ENCODE measurements at regions not wholly inside any gene's neighbourhood (a gene's known extent, or its start where the extent isn't known, plus 50 kb on each side); places are given as distances from the start of the nearest gene placed in this dataset.

DNA sequence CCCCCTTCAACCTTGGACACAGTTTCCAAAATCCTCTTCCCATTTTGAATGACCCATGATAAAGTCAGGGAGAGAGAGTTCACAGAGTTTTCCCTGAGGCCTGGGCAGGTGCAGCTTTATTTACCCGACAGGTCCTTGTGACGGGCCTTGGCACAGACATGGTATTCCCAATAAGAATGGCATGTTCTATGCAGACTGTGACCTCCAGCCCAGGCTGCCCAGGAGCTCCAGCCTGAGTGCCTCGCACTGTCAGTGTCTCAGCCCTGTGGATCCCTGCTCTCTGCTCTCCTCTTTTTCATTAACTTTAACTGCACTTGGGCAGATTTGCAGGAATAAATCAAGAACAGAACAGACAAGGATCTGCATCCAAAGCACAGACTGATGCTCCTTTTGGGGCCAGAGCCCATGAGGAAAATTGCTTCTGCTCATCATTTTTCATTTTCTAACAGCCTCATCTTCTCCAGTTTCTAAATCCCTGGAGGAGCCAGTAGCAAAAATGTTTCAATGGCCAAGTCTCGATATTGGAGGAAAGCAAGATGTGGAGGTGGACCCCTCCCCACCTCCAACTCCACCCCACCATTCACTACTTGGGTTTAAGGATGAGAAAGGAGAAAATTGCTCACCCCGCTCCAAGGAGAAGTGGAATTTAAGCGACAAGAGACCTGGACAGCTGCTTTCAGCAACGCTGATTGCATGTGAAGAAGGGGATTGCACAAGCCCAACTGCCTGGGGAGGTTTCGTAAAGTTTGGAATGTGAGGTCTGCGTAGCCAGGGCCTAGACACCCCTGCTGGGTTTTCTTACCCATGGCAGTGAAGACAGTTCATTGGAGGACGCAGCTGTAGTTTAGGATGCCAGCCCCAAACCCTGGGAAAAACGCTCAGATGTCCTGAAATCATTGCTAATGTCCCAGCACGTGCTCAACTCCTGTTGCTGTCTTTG, 225.9 kb downstream of the WDR11 start:
- DNase-seq: peak; percentile 14 to 18

GRCh38 chr10:121078036-121078435, 226.9 kb downstream of the WDR11 start:
- no peak for DNase-seq

GRCh38 chr10:121078672-121079102, 227.5 kb downstream of the WDR11 start:
- DNase-seq: no peak

DNA sequence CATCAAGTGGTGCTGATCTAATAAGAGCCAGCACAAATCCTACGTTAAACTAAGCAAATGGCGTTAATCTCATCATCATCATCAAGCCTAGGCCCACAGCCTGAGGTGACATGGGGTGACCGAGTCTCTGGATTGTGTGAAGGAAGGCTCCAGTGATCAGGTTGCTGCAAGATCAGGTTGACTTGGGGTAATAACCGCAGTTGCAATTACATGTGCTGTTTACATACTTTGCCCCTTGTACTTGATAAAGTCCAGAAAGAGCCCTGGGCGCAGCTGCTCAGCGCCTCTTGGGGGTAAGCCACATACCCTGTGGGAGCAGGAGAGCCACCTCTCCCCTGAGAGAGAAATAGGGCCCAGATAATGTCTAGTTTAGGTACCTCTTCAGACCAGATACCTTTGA, 228.1 kb downstream of the WDR11 start:
- DNase-seq: no peak

DNA sequence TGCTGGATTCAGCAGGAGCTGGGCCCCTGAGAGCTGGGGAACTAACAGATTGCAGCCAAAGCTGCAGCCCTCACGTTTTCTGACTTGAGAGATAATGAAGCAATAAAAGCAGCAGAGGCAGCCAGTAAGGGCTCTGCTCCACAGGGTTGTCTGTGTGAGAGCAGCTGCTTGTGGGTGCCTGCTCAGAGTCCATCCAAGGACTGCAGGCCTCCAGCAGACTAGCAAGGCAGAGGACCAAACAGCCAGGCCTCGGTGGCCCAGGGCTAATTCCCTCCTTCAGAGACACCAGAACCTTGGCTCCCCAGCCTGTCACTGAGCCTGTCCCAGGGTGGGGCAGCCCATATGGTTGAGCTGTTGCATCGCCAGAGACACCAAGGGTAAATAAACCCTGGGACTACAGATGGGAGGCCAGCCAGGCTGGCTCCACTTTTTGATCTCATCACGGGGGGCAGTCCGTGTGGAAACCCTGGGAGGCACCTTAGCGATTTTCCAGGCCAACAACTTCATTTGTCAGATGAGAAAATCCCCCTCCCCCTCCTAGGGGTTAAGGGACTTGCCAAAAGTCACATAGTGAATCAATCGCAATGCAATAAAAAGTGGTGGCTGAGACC, 229.2 kb downstream of the WDR11 start:
- DNase-seq: no peak

GRCh38 chr10:121081306-121081705, 230.1 kb downstream of the WDR11 start:
- DNase-seq: no peak

DNA sequence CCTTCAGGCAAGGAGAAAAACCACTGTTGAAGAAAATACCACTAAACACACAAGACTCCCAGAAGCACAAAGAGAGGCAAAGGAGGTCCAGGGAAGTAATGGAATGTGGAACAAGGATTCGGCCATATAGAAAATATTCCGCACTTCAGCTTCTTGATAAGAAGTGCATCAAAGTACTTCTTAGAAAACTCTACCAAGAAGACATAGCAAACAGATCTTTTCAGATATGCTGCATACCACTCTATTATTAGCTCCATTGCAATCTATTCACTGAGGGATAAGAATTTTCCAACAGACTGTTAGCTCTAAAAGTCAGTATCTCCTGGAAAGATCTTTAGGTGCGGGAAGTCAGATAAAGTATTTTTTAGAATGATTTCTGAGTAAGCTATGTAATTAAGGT, 231.8 kb downstream of the WDR11 start:
- DNase-seq: no peak

GRCh38 chr10:121084016-121084674, 233.0 kb downstream of the WDR11 start:
- DNase-seq: no peak

DNA sequence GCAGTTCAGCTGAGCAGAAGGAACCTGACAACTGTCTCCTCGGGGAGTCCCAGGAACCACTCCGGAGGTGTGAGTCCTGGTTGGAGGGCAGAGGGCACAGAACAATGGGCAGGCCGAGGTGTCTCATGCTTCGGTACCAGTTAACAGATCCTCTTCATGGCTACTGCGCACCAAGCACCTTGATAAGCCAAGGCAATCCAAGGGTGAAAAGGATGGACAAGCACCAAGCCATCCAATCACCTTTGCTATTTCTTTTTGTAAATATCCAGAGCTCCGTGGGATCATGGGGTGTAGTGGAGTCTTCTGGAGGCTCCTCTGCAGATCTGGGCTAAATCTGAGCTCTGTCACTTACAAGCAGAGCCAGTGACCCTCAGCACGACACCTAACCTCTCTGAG, 233.5 kb downstream of the WDR11 start:
- no peak for DNase-seq

GRCh38 chr10:121085367-121085766, 234.2 kb downstream of the WDR11 start:
- DNase-seq: no peak

DNA sequence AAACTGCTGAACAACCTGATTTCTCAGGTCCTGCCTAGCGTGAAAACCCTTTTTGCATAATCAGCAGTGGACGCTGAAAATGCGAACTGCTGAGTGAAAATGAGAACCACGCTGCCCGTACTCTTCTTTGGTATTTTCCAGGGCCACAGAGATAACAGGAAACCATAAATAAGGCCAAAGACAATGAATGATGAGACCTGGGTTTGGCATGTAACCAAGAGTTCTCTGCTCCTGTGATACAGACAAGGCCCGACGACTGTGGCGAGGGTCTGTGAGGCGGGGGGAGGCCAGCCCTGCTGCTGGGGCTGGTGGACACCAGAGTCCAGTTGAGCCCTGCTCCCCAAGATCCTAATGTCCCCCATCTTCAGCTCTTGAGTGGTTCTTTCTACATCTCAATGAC, 236.0 kb downstream of the WDR11 start:
- DNase-seq: no peak

DNA sequence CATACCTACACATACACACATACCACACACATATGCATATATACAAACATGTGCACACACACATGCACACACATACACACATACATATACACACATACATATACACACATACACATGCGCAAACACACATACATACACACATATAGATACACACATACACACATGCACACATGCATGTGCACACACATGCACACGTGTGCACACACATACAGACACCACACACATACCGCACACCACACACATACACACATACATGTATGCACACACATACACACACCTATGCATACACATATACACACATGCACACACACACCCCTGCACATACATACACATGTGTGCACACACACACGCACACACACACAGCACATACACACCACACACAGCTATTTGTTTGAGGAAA, 236.5 kb downstream of the WDR11 start:
- no peak for DNase-seq

- DNase-seq: no peak
Observed at GRCh38 chr10:121088524-121088923, 237.4 kb downstream of the WDR11 start.

DNA sequence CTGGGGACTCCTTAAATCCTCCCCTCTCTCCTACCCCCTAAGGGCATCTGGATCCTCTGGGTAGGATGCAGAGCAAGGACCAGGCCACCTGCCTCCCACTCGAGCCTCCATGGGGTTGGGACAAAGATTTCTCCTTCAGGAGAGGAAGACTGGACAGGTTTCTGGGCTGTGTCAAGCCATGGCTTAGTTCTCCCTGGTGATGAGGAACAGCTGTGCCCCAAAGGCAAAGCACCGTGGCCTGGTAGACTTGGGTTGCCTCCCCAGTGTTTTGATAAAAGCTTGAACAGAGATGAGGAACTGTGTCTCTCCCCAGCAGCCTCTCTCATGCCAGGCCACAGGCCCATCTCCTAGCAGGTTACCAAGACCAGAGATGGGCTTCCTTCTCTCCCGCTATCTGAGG, 238.3 kb downstream of the WDR11 start:
- no peak for DNase-seq

GRCh38 chr10:121091961-121092719, 241.0 kb downstream of the WDR11 start:
- no peak for DNase-seq

- DNase-seq: no peak
Observed at GRCh38 chr10:121092720-121093095, 241.5 kb downstream of the WDR11 start.

- DNase-seq: no peak
Observed at GRCh38 chr10:121096617-121097431, 245.7 kb downstream of the WDR11 start.

GRCh38 chr10:121098211-121098610, 247.0 kb downstream of the WDR11 start:
- no peak for DNase-seq

- no peak for DNase-seq
Observed at GRCh38 chr10:121098751-121099150, 247.6 kb downstream of the WDR11 start.

- no peak for DNase-seq
Observed at GRCh38 chr10:121099181-121099580, 248.0 kb downstream of the WDR11 start.

GRCh38 chr10:121099592-121099991, 248.4 kb downstream of the WDR11 start:
- no peak for DNase-seq

GRCh38 chr10:121101561-121101960, 250.4 kb downstream of the WDR11 start:
- no peak for DNase-seq

Measured in inflammatory macrophage treated with lipopolysaccharide for 1 hour (primary cell).